ENCODE measurements at regions not wholly inside any gene's neighbourhood (a gene's known extent, or its start where the extent isn't known, plus 50 kb on each side); places are given as distances from the start of the nearest gene placed in this dataset.

DNA sequence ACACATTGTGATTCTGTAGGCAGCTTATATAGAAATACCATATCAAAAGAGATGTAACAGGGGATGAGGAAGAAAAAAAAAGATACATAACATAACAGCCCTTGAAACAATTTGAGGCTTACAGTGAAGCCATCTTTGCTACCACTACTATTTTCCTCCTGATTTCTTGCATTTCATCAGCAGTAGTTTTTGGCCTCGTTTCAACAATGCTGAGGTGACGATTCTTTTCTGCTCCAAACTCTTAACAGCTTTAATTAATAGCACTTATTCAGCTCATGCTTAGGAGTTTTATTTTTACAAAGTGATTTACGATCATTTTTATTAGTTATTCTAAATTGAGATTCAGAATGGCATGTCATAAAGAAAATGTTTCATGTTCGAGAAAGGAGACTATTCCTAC lies 163.2 kb downstream of the DCK start:
- TF ChIP-seq POLR2A (IDR thresholded peaks at IDR 0.05) = no peak
- TF ChIP-seq, protein P1, sequence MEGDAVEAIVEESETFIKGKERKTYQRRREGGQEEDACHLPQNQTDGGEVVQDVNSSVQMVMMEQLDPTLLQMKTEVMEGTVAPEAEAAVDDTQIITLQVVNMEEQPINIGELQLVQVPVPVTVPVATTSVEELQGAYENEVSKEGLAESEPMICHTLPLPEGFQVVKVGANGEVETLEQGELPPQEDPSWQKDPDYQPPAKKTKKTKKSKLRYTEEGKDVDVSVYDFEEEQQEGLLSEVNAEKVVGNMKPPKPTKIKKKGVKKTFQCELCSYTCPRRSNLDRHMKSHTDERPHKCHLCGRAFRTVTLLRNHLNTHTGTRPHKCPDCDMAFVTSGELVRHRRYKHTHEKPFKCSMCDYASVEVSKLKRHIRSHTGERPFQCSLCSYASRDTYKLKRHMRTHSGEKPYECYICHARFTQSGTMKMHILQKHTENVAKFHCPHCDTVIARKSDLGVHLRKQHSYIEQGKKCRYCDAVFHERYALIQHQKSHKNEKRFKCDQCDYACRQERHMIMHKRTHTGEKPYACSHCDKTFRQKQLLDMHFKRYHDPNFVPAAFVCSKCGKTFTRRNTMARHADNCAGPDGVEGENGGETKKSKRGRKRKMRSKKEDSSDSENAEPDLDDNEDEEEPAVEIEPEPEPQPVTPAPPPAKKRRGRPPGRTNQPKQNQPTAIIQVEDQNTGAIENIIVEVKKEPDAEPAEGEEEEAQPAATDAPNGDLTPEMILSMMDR (IDR thresholded peaks at IDR 0.05) = no peak
